ENCODE measurements at regions not wholly inside any gene's neighbourhood (a gene's known extent, or its start where the extent isn't known, plus 50 kb on each side); places are given as distances from the start of the nearest gene placed in this dataset.

DNA sequence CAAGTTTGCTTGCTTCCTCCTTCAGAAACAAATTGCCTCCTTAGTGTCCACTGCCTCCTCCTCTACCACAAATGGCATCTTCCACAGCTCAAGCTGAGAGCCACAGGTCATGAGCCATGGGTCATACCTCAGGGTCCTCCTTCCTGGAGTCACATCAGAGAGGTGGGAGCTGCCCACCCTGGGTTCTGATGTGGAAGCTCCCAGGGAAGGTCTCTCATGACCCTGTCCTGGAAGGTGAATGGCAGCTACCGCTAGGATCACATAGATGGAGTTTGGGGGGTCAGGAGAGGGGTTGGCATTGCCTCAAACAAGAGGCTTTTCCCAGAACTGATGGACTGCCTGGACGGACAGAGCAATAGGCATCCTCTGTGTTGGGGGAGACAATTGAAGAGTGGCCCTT, 321.4 kb downstream of the MATN1 start:
- no peaks in the 10 kb centered on the region for H3K36me3 ChIP-seq
- no peak overlapping the region for H3K27ac ChIP-seq
- H3K9me3 ChIP-seq, result no peaks in the 10 kb centered on the region
- DNase-seq (ENCODE audit: low spot score in 2 of 2), result peak in 1 of 2 donors; percentile 25
- intact Hi-C loops (cut with DNase I; ENCODE audit: low total_unique reads), result no loop called here
- H3K4me1 ChIP-seq, result no peaks in the 10 kb centered on the region
- TF ChIP-seq POLR2A (IDR thresholded peaks at IDR 0.05), result no peak
- TF ChIP-seq POLR2AphosphoS5 (IDR thresholded peaks at IDR 0.05), result no peak
- TF ChIP-seq CTCF (IDR thresholded peaks at IDR 0.05), result no peak
- no peak overlapping the region for H3K4me3 ChIP-seq
- no peaks in the 10 kb centered on the region for H3K27me3 ChIP-seq

DNA sequence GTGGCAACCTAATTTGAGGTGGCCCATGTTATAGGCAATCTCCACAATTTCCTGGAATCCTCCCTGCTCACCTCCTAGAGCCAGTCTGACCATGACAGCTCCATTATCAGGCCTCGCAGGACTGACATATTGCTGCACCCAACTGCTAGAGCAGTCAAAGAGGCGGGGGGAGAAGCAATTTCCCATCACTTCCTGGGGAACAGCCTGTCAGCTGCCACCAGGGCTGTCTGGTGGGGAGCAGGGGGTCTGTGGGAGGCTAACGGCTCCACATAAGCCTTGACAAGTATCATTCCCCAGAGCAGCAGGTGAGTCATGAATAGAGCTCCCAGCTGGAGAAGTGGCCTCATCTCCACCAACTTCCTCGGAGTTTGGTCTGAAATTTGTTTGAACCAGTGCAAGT, 322.9 kb downstream of the MATN1 start:
- no peak overlapping the region for H3K4me3 ChIP-seq
- no peaks in the 10 kb centered on the region for H3K4me1 ChIP-seq
- intact Hi-C loops (cut with DNase I; ENCODE audit: low total_unique reads), result no loop called here
- no peak for DNase-seq (ENCODE audit: low spot score in 2 of 2)
- no peaks in the 10 kb centered on the region for H3K9me3 ChIP-seq
- H3K27me3 ChIP-seq, result no peaks in the 10 kb centered on the region
- no peak overlapping the region for H3K27ac ChIP-seq
- TF ChIP-seq POLR2AphosphoS5 (IDR thresholded peaks at IDR 0.05), result no peak
- TF ChIP-seq CTCF (IDR thresholded peaks at IDR 0.05), result no peak
- TF ChIP-seq POLR2A (IDR thresholded peaks at IDR 0.05), result no peak
- no peaks in the 10 kb centered on the region for H3K36me3 ChIP-seq

- H3K4me3 ChIP-seq, result no peak overlapping the region
- no peak for TF ChIP-seq CTCF (IDR thresholded peaks at IDR 0.05)
- TF ChIP-seq POLR2AphosphoS5 (IDR thresholded peaks at IDR 0.05), result no peak
- no peak for TF ChIP-seq POLR2A (IDR thresholded peaks at IDR 0.05)
- intact Hi-C loops (cut with DNase I; ENCODE audit: low total_unique reads), result no loop called here
- no peaks in the 10 kb centered on the region for H3K4me1 ChIP-seq
- H3K9me3 ChIP-seq, result no peaks in the 10 kb centered on the region
- H3K27me3 ChIP-seq, result no peaks in the 10 kb centered on the region
- no peak for DNase-seq (ENCODE audit: low spot score in 2 of 2)
- H3K36me3 ChIP-seq, result no peaks in the 10 kb centered on the region
- H3K27ac ChIP-seq, result no peak overlapping the region
Observed at GRCh38 chr1:30399026-30399425, 324.4 kb downstream of the MATN1 start.

DNA sequence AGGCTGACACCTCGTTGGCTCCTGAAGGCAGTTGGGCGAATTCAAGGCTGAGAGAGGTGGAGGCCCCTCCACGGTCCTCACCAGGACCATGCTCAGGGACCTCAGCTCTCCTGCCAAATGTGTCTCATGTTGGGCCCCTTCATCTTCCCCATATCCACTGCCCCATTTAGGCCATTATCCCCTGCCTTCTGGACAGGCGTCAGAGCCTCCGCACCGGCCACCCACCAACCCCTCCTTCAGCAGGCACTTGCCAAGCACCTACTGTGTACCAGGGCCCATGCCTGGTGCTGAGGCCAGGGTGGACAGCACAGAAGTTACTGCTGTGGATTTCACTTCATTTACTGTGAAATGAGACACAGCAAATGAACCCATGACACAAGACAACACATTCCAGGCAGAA, 325.8 kb downstream of the MATN1 start:
- intact Hi-C loops (cut with DNase I; ENCODE audit: low total_unique reads), result no loop called here
- no peak overlapping the region for H3K4me3 ChIP-seq
- TF ChIP-seq POLR2A (IDR thresholded peaks at IDR 0.05) (no peak), POLR2AphosphoS5 (IDR thresholded peaks at IDR 0.05) (no peak), CTCF (IDR thresholded peaks at IDR 0.05) (no peak)
- H3K36me3 ChIP-seq, result no peaks in the 10 kb centered on the region
- H3K27me3 ChIP-seq, result no peaks in the 10 kb centered on the region
- H3K27ac ChIP-seq, result no peak overlapping the region
- no peaks in the 10 kb centered on the region for H3K9me3 ChIP-seq
- peak in 1 of 2 donors; percentile 35 for DNase-seq (ENCODE audit: low spot score in 2 of 2)
- H3K4me1 ChIP-seq, result no peaks in the 10 kb centered on the region

GRCh38 chr1:30395631-30396030, 327.8 kb downstream of the MATN1 start:
- Histone ChIP-seq H3K4me3 (no peak overlapping the region), H3K36me3 (no peaks in the 10 kb centered on the region), H3K27ac (no peak overlapping the region), H3K4me1 (no peaks in the 10 kb centered on the region), H3K27me3 (peaks cover 0 to under 1% of the 10 kb centered on the region in 2 donors), H3K9me3 (no peaks in the 10 kb centered on the region)
- no peak for TF ChIP-seq POLR2A (IDR thresholded peaks at IDR 0.05)
- TF ChIP-seq POLR2AphosphoS5 (IDR thresholded peaks at IDR 0.05), result no peak
- TF ChIP-seq CTCF (IDR thresholded peaks at IDR 0.05), result no peak
- intact Hi-C loops (cut with DNase I; ENCODE audit: low total_unique reads), result no loop called here
- no peak for DNase-seq (ENCODE audit: low spot score in 2 of 2)
